GM13977 (cell line): ENCODE measurements at regions not wholly inside any gene's neighbourhood (a gene's known extent, or its start where the extent isn't known, plus 50 kb on each side); places are given as distances from the start of the nearest gene placed in this dataset.

ENCODE experiments used
- DNase-seq: peaks from one replicate; pipeline ENCODE4 v3.0.0; 2012; ENCODE audit warnings: low spot score
- CTCF ChIP-seq: IDR thresholded peaks from 2 replicates; pipeline ENCODE4 v1.5.1; 2012; ENCODE audit warnings: mild to moderate bottlenecking, control low read depth; ENCODE audit not compliant: insufficient read depth; ENCODE audit errors: extremely low read depth, missing control alignments
- in situ Hi-C: fragments of 300-500 bp; cut with MboI; formaldehyde crosslinking; loops from one replicate; pipeline ENCODE4 v1.12.0; 2022; ENCODE audit warnings: low sequenced_read_pairs, low pct_unique_long_range_greater_than_20kb, mixed read lengths, inconsistent platforms; ENCODE audit not compliant: unreplicated experiment

GRCh38 chr2:56754627-56755026 is 570.8 kb downstream of the CCDC85A start:
- no peak for DNase-seq
- in situ Hi-C loops, result no loop called here
- TF ChIP-seq CTCF, result no peak

- no peak for TF ChIP-seq CTCF
- DNase-seq, result no peak
- in situ Hi-C loops, result no loop called here
Measured at GRCh38 chr2:56757884-56758545, 574.2 kb downstream of the CCDC85A start.

- DNase-seq, result no peak
- no peak for TF ChIP-seq CTCF
- in situ Hi-C loops, result no loop called here
Measured at GRCh38 chr2:56763683-56764082, 579.9 kb downstream of the CCDC85A start.

- DNase-seq, result no peak
- no peak for TF ChIP-seq CTCF
- in situ Hi-C loops, result no loop called here
Measured at GRCh38 chr2:56768973-56769372, 585.2 kb downstream of the CCDC85A start.

- no peak for DNase-seq
- no peak for TF ChIP-seq CTCF
- in situ Hi-C loops, result no loop called here
Measured at GRCh38 chr2:56770490-56770889, 586.7 kb downstream of the CCDC85A start.

- in situ Hi-C loops, result no loop called here
- no peak for DNase-seq
- TF ChIP-seq CTCF, result no peak
Measured at GRCh38 chr2:56784046-56784445, 600.3 kb downstream of the CCDC85A start.

GRCh38 chr2:56801214-56801613 is 617.4 kb downstream of the CCDC85A start:
- in situ Hi-C loops, result no loop called here
- TF ChIP-seq CTCF, result no peak
- no peak for DNase-seq
